GM18505 (cell line): ENCODE measurements at regions not wholly inside any gene's neighbourhood (a gene's known extent, or its start where the extent isn't known, plus 50 kb on each side); places are given as distances from the start of the nearest gene placed in this dataset.

Experiments
- ATAC-seq: cut with Tn5 transposase; IDR thresholded peaks from one replicate; pipeline ENCODE4 v1.9.1; 2021; ENCODE audit not compliant: unreplicated experiment
- POLR2A ChIP-seq: IDR thresholded peaks from 4 replicates; pipeline ENCODE4 v1.6.1; 2011; ENCODE audit warnings: borderline replicate concordance; ENCODE audit not compliant: insufficient read depth, insufficient read length; ENCODE audit errors: extremely low read depth

GRCh38 chr21:29240136-29240535 is 58.6 kb upstream of the BACH1 start:
- ATAC-seq, result no peak
- TF ChIP-seq POLR2A, result no peak

DNA sequence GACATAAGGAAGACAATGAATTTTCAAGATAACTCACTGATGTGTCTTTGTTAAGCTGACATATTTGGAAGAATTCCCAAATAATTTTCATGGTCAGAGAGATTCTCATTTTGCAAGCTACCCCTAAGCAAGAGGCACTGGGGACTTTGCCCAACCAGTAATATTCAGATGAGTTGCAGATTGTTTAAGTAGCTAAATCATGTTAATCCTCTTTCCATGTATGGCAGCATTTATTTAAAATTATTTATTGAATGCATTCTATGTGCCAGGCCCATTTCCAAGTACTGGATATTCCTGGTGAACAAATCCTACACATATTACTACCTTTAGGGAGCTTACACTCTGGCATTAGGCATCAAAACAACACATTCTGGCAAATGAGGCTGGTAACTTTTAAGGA is 56.5 kb upstream of the BACH1 start:
- no peak for TF ChIP-seq POLR2A
- no peak for ATAC-seq

GRCh38 chr21:29243188-29243587 is 55.5 kb upstream of the BACH1 start:
- TF ChIP-seq POLR2A, result no peak
- ATAC-seq, result no peak

DNA sequence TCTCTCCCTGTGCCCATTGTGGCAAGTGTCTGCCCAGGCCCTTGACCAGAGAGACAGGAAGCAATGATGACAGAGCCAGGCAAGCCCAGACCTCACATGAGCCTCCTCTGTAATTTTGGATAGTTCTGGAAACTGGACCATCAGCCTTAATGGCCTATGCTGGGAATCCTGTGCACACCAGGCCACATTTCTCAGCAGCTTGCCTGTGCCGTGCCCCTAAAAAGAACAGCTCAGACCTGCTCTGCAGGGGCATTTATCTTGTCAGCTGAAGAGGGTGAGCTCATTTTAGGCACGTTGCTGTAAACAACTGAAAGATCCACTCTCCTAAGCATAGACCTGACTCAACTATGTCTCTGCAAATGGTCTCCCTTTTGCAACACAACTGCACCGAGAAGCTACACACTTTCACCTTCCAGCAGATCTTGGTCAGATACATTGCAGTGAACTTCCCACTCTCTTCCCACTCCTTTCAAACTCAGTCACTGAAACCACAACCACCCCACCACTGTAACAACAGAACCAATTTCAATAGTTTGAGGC is 53.5 kb upstream of the BACH1 start:
- TF ChIP-seq POLR2A, result peak; percentile 50
- ATAC-seq, result no peak

DNA sequence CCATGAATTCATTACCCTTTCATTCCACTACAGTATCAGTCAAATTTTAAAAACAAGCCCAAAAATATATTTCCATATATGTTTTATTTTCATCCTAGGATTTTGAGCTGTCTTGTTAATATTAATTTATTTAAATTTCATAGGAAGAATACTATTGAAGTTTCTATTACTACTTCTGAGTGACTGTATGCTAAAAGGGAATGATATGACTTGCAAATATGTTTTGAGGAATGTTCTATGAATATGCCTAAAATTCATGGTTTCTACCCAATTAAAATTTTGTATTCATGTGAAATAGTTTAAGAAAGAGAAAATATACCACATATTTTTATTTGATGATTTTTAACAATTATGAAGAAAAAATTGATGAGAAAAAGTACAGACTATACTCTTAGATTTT is 52.9 kb upstream of the BACH1 start:
- TF ChIP-seq POLR2A, result no peak
- no peak for ATAC-seq

- no peak for ATAC-seq
- no peak for TF ChIP-seq POLR2A
Measured at GRCh38 chr21:29246614-29247013, 52.1 kb upstream of the BACH1 start.

- no peak for TF ChIP-seq POLR2A
- ATAC-seq, result no peak
Measured at GRCh38 chr21:29248124-29248523, 50.6 kb upstream of the BACH1 start.
